22Rv1 (cell line): ENCODE measurements at regions not wholly inside any gene's neighbourhood (a gene's known extent, or its start where the extent isn't known, plus 50 kb on each side); places are given as distances from the start of the nearest gene placed in this dataset.

ENCODE experiments used
- H3K27ac ChIP-seq: fragments of 450-650 bp; 2 replicates; pipeline ENCODE4 v1.5.1; 2017
- CTCF ChIP-seq: fragments of 450-650 bp; IDR thresholded peaks from 2 replicates; pipeline ENCODE4 v1.5.1; 2017; ENCODE audit warnings: mild to moderate bottlenecking
- ZFX ChIP-seq: fragments of 450-650 bp; IDR thresholded peaks from 2 replicates; pipeline ENCODE4 v1.6.1; 2017; ENCODE audit warnings: antibody characterized with exemption, borderline replicate concordance

GRCh38 chr3:88226910-88227309, 77.2 kb downstream of the C3orf38 start:
- H3K27ac ChIP-seq = no peak overlapping the region
- no peak for TF ChIP-seq ZFX
- TF ChIP-seq CTCF = no peak

- H3K27ac ChIP-seq = no peak overlapping the region
- no peak for TF ChIP-seq ZFX
Measured at GRCh38 chr3:88230638-88231037, 80.9 kb downstream of the C3orf38 start.

GRCh38 chr3:88231207-88231606, 81.4 kb downstream of the C3orf38 start:
- TF ChIP-seq ZFX (no peak), CTCF (no peak)
- H3K27ac ChIP-seq = no peak overlapping the region

GRCh38 chr3:88231632-88232031, 81.9 kb downstream of the C3orf38 start:
- no peak overlapping the region for H3K27ac ChIP-seq
- TF ChIP-seq CTCF (no peak), ZFX (no peak)

GRCh38 chr3:88235102-88235501, 85.3 kb downstream of the C3orf38 start:
- no peak overlapping the region for H3K27ac ChIP-seq
- TF ChIP-seq CTCF = no peak
- TF ChIP-seq ZFX = no peak

- TF ChIP-seq CTCF (no peak), ZFX (no peak)
- H3K27ac ChIP-seq = no peak overlapping the region
Measured at GRCh38 chr3:88239870-88240269, 90.1 kb downstream of the C3orf38 start.

- no peak for TF ChIP-seq CTCF
- no peak for TF ChIP-seq ZFX
- no peak overlapping the region for H3K27ac ChIP-seq
Measured at GRCh38 chr3:88248658-88249057, 98.9 kb downstream of the C3orf38 start.

GRCh38 chr3:88259045-88259444, 109.3 kb downstream of the C3orf38 start:
- no peak overlapping the region for H3K27ac ChIP-seq
- no peak for TF ChIP-seq CTCF
- TF ChIP-seq ZFX = no peak
